GM21576 (cell line): ENCODE measurements at regions not wholly inside any gene's neighbourhood (a gene's known extent, or its start where the extent isn't known, plus 50 kb on each side); places are given as distances from the start of the nearest gene placed in this dataset.
"Not testable (repeated sequence)": the region's sequence is repeated elsewhere in the genome, so short reads cannot be mapped to it uniquely, and the experiment has no call there.

Experiments
- ATAC-seq: cut with Tn5 transposase; IDR thresholded peaks from one replicate; pipeline ENCODE4 v1.9.1; 2021; ENCODE audit warnings: mild to moderate bottlenecking, moderate library complexity; ENCODE audit not compliant: unreplicated experiment

DNA sequence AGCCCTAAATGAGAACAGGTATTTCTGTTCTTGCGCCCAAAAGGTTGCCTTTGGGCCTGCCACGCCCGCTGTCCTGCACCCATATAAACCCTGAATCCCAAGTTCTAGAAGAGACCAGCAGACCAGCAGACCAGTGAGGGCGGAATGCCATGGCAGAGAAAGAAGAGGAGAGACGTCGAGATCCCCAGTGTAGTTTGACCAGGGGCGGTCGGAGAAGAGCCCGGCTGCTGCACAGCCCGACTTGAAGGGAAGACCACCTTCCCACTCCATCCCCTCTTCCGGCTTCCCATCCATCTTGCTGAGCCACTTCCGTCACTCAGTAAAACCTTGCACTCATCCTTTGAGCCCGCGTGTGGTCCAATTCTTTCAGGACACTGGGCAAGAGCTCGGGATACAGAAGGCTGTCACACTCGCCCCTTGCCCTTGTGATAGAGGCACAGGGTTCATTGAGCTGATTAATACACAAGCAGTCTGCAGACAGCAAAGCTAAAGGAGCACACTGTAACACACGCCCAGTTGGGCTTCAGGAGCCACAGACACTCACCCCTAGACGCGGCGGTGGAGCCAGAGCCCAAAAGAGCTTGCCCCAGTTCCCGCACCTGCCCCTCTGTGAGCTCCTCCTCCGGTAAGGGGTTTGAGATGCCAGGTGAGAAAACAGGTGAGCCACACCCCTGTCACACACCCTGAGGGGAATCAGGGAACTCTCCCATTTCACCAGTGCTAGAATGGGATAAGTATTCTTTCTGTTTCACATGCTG, 230.8 kb downstream of the PCDH10 start:
- ATAC-seq = no peak

DNA sequence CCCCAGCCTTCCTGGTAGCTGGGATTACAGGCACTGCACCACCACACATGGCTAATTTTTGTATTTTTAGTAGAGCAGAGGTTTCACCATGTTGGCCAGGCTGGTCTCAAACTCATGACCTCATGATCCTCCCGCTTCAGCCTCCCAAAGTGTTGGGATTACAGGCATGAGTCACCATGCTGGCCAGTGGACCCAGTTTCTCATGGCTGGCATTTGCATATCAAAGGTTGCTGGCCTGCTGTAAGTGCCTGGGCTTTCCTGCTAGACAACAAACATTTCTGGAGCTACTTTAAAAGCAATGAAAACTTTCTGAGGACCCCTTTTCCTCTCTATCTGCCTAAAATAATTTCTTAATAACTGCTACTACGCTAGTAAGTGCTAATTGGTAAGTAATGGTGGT, 228.2 kb downstream of the PCDH10 start:
- no peak for ATAC-seq

DNA sequence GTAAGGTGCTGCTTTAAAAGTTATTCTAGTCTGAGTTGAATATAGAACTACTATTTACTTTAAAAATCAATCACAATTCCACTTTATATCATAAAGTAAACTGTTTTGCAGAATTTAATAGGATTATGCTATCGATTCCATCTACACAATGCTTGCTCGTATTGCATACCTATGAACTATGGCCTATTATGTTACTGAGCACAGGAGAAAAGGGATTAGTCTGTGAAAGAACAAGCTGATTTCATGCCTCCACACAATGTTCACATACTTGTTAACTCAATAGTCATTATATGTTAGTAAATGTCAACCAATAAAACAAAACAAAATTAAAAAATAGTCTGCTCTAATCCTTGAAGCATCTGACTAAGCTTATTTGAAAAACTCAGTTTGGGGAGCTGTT, 223.6 kb downstream of the PCDH10 start:
- ATAC-seq = no peak

DNA sequence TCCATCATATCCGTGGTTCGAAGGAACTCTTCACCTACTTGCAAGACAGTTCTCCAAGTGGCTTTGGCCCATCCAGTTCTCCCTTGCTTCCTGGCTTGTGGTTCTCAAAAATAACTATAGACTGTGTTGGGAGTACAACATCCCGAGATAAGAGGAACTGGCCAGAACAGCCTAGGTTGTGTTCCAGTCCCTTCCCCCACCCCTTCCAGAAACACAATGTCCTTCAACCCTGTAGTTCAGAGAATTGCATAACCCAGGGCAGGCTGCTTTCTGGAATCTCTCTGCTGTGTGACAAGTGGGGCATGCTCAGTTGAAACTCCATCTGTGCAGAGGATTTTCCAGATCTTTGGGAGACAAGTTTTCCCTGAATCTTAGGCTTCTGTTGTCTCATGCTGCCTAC, 206.5 kb downstream of the PCDH10 start:
- no peak for ATAC-seq

DNA sequence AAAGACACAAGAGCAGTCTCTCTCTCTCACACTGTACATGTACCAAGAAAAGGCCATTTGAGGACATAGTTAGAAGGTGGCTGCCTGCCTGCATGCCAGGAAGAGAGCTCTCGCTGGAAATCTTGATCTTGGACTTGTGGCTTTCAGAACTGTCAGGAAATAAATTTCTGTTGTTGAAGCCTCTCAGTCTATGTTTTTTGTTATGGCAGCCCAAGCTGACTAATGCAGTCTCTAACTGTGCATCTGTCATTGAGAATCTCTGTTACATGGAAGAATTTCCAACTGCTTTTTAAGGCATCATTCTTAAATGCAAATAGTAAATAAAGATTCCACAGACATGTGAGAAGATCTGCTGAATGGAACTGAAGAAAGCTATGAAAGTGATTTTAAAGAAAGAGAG, 198.3 kb downstream of the PCDH10 start:
- no peak for ATAC-seq

DNA sequence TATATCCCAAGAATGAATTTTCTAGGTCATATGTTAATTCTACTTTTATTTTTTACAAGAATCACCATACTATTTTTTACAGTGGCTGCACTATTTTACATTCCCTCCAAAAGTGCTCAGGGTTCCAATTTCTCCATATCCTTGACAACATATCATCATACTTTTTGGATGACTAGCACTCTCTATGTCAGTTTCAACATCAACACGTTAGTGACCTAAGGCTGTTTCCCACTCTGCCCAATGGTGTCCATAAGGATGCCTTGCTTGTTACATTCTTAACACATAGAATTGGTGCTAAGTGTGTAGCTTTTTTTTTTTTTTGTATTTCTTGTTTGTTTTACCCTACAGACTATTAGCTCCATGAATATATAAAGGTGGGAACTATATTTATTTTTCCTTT, 175.4 kb downstream of the PCDH10 start:
- ATAC-seq = no peak

DNA sequence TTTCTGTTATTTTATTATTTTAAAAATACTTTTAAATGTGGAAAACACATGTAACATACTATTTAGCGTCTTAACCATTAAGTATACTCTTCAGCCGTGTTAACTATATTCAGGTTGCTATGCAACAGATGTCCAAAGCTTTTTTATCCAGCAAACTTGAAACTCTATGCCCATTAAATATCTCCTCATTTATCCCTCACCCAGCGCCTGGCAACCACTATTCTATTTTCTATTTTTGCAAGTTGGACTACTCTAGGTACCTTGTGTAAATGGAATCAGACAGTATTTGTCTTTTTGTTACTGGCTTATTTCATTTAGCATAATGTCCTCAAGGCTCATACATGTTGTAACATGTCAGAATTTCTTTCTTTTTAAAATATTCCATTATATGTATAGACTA, 174.6 kb downstream of the PCDH10 start:
- ATAC-seq = no peak

DNA sequence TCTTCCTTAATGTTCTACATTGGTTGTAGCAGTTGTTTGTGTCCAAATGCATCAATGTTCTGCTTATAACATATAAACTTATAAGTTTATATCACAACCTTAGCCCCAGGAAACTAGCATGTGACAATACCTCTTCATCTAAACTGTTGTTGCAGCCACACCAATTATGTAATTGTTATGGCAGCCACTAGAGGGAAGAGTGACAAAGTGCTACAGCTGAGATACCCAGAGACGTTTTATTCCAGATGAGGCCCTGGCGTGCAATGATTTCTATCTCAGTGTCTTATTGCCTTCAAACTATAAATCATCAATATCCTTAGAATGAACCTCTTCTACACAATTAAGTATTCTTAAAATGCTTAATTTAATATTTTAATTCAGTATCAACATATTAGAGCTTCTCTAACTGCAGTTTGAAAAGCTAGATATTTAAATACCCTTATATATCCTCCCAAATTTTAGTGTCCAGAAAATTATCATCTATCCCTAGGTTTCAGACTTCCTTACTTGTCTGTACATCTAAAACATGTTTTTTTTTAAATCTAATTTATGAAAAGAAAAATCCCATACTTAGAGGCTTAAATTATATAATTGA, 171.6 kb downstream of the PCDH10 start:
- ATAC-seq = peak; percentile 58

DNA sequence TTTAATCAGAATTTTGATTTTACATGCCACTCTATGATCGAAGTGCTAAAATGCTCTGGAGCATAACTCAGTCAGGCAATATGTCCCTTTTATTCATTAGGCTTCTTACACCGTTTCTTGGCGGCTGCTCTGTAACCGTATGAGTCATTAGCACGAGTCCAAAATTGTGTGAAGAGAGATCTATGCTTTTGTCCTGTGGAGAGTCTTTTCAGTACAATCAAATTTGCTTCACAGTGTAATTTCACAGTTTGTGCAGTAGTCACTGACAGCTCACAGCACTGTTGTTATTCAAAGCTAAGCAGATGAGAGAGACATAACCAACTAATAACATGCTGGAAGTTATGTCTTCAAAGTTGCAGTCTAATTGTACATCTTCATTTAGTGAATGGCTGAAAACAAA, 167.8 kb downstream of the PCDH10 start:
- ATAC-seq = no peak

DNA sequence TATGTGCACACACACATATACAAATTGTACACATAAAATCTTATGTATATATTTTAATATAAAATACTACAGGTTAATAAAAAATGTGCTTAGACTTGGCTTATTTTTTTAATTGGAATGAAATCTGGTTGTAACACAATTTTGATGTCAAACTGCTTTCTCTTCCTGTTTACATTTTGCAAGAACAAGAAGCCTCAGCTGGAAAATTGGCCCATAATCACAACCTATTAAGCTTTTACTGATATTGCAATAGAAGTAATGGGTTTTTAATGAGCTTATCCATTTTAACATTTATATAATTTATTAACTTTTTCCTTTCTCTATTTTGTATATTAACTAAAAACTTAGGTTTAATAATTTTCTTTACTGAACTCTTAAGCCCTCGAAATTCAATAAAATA, 165.9 kb downstream of the PCDH10 start:
- no peak for ATAC-seq

DNA sequence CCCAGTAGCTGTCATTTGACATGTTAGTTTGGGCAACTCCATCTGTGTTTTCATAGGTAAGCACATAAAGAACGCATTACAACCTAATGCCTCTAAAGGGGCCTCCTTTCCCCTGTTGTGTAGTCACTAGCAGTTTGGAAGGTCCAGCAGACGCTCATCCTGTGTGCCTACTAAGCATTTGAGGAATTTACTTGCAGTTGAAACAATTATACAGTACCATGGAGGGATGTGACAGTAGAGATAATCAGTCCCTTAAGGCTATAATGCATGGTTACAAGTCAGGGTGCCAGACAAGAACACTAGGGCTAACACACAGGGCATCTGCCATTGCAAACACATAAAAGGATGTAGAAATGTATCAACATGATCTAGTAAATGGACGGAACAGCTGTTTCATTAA, 138.3 kb downstream of the PCDH10 start:
- ATAC-seq = no peak

DNA sequence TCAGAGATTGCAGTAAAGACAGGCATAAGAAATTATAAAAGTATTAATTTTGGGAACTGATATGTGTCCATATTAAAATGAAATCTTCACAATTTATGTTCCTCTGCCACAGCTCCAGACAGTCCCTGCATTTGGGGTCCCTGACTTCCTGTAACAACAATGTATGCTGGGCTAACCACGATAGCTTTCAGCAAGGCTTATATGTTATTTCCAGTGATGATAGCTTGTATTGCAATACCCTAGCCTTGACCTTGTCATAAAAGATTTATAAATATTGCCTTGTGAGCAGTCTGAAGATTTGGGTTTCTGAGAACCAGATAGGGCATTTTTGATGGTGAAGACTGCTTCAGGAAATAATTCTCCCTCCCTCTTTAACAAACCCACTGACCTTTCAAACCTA, 129.5 kb downstream of the PCDH10 start:
- ATAC-seq = no peak

DNA sequence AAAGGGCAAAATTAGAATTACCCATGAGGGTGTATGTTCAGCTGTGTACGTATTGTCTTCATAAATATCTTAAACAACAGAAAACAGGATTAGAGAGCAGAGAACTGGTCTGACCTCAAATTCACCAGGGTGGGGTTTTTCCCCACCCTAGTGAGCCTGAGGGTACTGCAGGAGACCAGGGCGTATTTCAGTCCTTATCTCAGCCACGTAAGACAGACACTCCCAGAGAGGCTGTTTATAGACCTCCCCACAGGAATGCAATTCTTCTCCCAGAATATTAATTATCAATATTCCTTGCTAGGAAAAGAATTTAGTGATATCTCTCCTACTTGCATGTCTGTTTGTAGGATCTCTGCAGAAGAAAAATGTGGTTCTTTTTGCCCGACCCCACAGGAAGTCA, 128.8 kb downstream of the PCDH10 start:
- not testable (repeated sequence) for ATAC-seq

DNA sequence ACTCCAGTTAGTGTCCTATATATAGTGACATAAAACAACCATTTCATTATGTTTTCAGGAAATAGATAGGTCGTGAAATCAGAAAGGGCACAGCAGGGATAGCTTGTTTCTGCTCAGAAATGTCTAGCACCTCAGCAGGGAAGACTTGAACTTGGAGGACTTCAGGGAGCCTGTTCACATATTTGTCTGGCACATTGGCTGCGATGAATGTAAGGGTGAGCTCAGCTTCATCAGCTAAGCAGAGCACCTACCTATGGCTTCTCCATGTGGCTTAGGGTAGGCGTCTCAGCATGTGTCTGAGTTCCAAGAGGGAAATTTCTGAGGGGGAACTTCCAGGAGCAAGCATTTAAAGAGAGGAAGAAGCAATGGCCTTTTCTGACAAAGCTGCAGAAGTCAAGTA, 126.2 kb downstream of the PCDH10 start:
- no peak for ATAC-seq

DNA sequence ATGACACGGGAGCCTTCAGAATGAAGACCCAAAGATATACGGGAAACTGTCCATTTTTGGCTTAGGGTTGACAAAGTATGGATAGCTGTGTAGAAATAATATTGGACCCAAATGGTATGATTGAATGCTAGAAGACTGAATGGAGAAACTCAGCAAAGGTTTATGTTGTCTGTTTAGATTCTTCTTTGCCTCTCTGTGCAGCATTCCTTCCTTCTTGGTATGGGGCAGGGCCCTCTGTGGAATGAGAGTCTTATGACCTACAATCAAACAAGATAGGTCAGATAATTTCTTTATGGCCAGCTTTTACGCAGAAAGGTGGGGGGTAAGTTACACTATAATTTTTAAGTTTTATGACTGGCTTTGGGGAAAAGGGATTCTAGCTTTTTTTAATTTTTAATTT, 124.3 kb downstream of the PCDH10 start:
- ATAC-seq = no peak

DNA sequence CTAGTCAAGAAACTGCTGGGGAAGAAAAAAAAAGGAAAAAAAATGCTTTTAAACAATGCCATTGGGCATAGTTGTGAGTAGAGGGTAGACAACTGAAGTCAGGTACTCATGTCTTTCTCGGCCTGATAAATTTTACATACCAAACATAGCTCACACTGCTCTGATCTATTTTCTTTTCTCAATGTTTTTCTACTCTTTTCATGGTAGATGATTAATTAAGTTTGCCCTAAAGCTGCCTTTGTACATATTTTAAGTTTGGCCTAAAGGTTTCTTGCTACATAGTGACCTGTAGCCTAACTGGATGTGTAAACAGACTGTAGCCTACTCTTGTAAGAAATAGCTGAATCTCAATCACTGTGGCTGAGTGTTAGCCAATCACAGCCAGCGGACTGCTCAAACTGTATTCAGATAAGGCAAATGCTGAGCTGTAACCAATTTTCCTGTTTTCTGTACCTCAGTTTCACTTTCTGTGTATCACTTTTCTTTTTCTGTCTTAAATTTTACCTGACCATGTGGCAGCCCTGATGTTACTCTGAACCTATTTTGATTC, 121.0 kb downstream of the PCDH10 start:
- no peak for ATAC-seq

DNA sequence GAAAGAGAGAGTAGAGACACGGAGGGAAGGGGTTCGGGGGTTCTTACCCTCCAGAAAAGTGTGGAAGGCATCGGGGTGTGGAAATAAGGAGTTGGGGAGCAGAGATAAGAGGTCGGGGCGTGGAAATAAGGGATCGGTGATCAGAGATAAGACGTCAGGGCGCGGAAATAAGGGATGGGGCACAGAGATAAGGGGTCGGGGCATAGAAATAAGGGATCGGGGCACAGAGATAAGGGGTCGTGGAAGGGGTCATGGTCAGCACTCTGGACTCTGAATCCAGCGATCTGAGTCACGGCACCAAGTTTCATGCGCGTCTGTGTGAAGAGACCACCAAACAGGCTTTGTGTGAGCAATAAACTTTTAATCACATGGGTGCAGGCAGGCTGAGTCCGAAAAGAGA, 119.1 kb downstream of the PCDH10 start:
- ATAC-seq = no peak

DNA sequence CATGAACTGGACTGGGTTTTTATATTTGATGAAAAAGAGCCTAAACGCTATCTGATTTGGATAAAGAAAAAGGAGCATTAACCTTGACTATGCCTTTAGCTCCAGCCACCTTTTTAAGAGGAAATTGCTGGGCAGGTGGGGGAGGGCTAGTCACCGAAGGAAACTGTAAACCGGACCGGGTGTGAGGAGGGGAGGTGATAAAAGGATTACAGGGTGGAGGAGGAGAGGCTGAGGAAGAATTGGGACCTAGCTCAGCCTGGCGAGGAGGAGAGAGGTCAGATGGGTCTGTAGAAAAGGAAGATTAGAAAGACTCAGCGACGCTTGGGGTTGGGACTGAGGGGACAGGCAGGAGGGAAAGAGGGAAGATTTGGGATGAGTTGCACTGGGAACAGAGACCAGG, 118.4 kb downstream of the PCDH10 start:
- ATAC-seq = not testable (repeated sequence)

DNA sequence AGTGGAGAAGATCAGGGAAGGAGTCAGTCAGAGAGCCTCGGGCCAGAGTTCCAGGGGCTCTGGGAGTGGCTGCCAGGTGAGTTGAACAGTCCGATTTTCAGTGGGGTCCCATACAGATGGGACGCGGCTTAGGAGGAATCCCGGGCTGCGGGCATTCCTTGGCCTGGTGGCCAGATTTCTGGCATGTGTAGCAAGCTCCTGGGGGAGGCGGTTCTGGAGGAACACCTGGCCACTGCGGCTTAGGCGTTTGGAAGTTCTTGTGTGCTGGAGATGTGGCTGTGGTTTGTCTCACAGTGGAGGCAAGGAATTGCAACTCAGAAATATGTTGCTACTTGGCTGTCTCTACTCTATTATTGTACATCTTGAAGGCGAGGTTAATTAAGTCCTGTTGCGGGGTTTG, 117.9 kb downstream of the PCDH10 start:
- ATAC-seq = not testable (repeated sequence)

DNA sequence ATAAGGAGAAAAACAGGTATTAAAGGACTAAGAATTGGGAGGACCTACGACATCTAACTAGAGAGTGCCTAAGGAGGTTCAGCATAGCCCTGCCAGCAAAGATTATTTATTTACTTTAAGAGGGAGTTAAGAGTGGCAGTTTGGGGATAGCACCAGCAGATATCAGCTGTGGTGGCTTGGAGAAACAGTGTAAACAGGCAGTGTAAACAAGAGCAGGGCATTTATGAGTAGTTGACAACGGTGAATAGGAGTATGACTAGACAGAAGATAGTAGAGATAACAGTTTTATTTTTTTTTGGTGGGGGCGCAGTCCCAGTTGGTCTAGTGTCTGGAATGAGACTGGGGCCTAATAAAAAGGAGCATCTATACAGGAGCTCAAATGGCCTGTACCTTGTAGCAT, 115.2 kb downstream of the PCDH10 start:
- ATAC-seq = not testable (repeated sequence)

DNA sequence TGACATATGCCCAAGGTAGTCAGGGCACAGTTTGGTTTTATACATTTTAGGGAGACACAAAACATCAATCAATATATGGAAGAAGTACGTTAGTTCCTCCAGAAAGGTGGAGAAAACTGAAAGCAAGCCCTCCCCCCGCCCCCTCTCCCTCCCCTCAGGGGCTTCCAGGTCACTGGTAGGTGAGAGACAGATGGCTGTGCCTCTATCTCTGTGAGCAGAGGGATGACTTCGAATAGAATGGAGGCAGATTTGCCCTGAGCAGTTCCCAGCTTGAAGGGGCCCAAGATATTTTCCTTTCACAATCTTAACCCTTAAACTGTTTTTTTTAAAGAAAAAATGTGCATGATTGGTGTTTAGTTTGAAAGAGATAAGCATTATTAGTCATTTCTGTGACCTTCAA, 114.0 kb downstream of the PCDH10 start:
- no peak for ATAC-seq

DNA sequence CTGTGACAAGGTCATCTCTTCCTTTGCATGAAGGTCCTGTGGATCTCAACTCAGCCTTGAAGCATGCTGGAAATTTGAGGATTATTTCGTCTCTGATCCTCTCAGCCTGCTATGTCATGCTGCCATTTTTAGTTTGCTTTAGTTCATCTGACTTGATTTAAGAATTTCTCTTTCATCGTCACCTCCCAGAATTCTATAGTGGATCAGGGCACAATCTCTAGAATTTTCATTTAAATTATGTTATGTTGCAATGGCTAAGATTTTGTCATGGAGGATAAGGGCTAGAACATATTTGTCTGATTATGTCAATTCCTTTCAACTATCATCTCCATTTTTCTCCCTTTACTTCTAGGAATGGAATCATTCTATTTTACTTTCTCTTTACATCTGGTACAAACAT, 98.8 kb downstream of the PCDH10 start:
- no peak for ATAC-seq

DNA sequence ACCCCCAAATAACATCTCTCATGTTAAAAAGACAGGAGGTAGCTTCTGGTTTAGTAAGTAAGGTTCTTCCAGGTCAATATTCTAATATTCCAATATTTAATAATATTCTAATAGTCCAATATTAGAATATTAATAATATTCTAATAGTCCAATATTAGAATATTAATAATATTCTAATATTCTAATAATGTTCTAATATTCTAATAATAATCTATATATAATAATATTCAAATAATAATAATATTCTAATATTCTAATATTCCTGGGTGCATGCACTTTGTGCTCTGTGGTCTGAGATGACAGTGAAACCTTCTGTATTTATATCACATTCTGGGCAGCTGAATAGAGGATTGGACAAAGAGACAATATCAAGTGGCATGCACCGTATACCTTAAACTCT, 96.1 kb downstream of the PCDH10 start:
- no peak for ATAC-seq
